PC-3 (cell line): ENCODE measurements at regions not wholly inside any gene's neighbourhood (a gene's known extent, or its start where the extent isn't known, plus 50 kb on each side); places are given as distances from the start of the nearest gene placed in this dataset.

Experiments used
- CTCF ChIP-seq: fragments of 300-600 bp; sonication (generic); conservative IDR thresholded peaks from 2 replicates; pipeline ENCODE4 v1.5.1; 2017; ENCODE audit warnings: antibody characterized with exemption, low read depth, mild to moderate bottlenecking, low read length
- EZH2 ChIP-seq: fragments of 300-600 bp; sonication (generic); IDR thresholded peaks from one replicate; pipeline ENCODE4 v1.6.1; 2017; ENCODE audit warnings: antibody characterized with exemption, mild to moderate bottlenecking, low read length; ENCODE audit not compliant: unreplicated experiment

DNA sequence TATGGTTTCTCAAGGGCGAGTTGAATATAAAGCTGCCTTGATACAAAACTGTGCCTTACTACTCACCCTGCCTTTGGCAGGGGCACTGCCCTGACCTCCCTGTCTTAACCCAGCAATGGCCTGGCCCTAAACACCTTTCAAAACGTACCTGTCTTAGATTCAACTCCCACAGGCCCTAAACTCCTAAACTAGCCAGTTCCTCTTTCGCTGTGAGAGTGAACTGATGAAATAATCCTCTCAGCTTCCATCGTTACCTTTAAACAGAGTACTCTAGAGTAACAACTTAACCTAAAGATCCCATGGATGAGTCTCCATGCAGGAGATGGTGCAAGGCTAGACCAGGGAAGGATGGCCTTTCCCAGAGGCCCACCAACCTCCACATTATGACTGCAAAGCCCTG lies 133.0 kb upstream of the THBS1 start:
- TF ChIP-seq CTCF (no peak), EZH2 (no peak)
